Cardiac septum (tissue), 1 donor: ENCODE measurements at regions not wholly inside any gene's neighbourhood (a gene's known extent, or its start where the extent isn't known, plus 50 kb on each side); places are given as distances from the start of the nearest gene placed in this dataset.
"Not testable (repeated sequence)": the region's sequence is repeated elsewhere in the genome, so short reads cannot be mapped to it uniquely, and the experiment has no call there.

Experiments used
- DNase-seq: peaks from one replicate; pipeline ENCODE4 v3.0.0-alpha.2; 2020; ENCODE audit warnings: low spot score
- intact Hi-C: fragments of 100-400 bp; cut with DNase I; formaldehyde crosslinking; loops from one replicate; pipeline ENCODE4 v1.14.0; 2022
- donor health status: DM: no; HTN: no; CAD: no.

DNA sequence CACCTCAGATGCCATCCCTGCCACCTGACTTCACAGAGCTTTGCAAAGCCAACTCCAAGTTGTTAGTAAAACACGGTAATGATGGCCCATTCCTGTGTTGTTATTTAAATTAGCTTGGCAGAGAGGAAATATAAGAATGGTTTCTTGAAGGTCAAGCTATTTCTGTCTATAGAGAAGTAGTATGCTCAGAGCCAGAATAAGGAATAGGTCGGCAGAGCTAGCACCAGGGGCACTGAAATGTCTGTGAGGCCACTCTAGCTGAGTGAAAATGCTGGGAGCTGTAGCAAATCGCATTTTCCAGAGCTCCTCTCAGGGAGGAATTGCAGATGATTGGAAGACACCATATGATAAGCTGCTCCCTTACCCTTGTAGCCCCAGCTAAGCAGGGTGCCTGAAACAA lies 615.4 kb upstream of the NR3C2 start:
- intact Hi-C loops = no loop called here
- DNase-seq = no peak

- intact Hi-C loops = no loop called here
- DNase-seq = no peak
Observed at GRCh38 chr4:149056615-149057014, 614.4 kb upstream of the NR3C2 start.

GRCh38 chr4:149055624-149056023 lies 613.4 kb upstream of the NR3C2 start:
- intact Hi-C loops = no loop called here
- DNase-seq = no peak

GRCh38 chr4:149050840-149051239 lies 608.6 kb upstream of the NR3C2 start:
- intact Hi-C loops = no loop called here
- no peak for DNase-seq

DNA sequence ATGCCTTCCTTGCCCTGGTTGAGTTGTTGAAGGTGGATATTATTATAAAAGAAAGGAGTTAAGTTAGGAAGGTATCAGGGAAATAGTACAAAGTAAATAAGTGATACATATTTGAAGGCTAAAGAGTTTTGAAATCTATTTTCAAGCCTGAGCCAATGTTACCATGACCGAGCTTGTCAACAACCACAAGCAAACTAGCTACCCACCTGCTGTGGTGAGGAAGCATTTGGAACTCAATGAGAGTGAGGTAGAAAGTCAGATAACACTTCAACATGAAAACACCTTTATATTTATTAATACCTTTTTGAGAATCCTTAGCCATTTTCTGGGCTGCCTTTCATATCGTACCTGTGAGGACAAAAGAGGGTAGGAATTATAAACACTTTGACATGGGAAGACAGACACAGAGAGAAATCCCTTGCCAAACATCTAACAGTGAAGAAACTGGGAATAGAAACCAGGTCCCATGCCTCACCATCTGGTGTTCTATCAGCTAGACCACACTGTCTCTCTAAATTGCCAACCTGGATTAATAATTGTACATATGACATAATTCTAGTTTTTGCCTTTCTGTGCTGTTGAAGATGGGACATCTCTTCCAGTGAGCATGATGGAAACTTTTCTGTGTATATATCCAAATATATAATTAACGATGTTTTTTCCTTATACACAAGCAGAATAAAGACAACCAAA lies 606.4 kb upstream of the NR3C2 start:
- intact Hi-C loops = no loop called here
- no peak for DNase-seq

DNA sequence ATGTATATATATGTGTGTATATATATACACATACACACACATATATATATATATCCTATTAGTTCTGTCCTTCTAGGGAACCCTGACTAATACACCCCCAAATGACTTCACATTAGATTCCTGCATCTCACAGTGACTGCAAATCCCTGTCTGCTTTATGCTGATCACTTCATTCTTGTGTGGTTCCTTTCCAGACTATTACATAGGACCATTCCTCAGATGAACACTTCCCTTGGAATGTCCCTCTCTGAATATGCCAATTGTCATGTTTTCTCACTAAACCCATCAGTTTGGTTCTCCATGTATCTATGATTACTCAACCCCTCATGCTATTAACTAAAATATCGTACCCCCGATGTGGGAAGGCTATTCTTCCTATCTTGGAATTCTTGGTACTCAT lies 605.2 kb upstream of the NR3C2 start:
- no peak for DNase-seq
- intact Hi-C loops = no loop called here

- intact Hi-C loops = no loop called here
Observed at GRCh38 chr4:149045731-149046130, 603.5 kb upstream of the NR3C2 start.

DNA sequence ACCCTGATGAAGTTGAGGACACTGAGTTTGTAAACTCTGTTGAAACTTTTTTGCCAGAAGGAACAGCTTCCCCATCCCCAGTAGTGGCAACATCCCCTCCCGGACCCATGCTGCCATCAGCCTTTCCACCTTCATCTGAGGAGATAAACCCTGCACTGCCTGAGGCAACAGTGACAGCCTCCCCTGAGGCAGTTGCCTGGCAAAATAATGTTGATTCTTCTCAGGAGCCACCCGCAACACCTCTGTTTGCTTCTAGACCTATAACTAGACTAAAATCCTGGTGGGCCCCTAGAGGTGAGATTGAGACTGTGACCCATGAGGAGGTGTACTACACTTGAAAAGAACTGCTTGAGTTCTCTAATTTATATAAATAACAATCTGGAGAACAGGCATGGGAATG lies 597.6 kb upstream of the NR3C2 start:
- DNase-seq, intact Hi-C loops: not testable (repeated sequence)

More at GRCh38 chr4:149045731-149046130, 603.5 kb upstream of the NR3C2 start:
- no peak for DNase-seq

DNA sequence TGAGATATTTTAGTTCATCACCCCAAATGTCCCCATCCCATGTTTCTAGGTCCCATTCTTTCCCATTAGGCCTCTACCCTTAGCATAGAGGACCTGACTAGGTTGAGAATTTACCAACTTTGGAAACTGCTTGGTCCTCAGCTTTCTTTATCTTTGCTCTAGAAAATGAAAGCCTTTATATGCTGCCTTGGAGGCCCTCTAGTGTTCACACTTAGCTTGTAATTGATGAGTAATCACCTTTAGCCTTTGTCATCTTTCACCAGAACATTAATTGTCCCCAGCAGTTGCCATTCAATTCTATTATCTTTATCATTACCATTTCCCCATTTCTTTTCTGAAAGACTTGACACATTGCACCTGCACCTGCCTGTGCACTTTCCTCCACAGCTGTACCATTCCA lies 589.2 kb upstream of the NR3C2 start:
- intact Hi-C loops = no loop called here
- no peak for DNase-seq

DNA sequence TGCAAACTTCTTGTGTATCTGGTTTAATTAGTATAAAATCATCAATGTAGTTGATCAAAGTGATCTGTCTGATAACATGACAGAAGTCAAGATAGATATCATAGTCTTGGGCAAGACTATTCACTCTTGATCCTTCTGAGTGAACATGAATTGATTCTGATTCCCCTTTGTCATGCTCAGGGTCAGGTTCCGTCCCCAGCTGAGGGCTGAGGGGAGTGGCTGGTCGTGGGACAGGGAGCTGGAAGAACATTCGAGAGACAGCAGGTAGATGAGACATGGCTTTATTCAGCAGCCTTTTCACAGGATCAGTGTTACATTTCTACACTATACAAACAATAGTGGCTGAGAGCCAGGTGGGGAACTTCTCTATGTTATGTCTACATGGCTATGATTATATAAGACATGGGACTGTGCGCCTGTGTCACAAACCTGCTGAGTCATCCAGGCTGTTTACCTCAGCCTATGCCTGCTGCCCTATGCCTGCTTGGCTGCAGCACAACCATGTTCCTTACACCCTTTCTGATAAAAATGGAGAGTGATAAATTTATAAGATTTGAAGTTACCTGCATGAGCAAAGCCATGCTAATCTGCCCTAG lies 586.9 kb upstream of the NR3C2 start:
- intact Hi-C loops = no loop called here
- DNase-seq = no peak

GRCh38 chr4:149026696-149027095 lies 584.5 kb upstream of the NR3C2 start:
- intact Hi-C loops = no loop called here
- no peak for DNase-seq

- no peak for DNase-seq
- intact Hi-C loops = no loop called here
Observed at GRCh38 chr4:149017002-149017734, 575.0 kb upstream of the NR3C2 start.

DNA sequence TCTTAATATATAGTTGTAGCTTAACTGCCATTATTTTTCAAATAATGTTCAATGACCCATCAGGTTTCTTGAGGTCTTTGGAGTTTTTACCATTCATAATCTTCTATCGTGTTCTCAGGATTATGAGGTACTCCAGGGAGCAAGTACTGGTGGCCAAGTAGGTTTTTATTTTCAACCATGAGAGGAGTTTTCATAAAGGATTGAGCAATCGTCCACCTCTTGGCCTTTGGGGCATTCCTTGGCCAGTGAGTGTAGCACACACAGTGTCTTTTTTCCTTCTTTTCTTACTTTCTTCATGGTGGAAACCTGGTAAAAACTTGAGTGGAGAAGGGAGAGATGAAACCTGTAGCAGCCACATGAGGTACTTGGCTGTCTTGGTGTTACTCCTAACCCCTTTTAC lies 567.0 kb upstream of the NR3C2 start:
- no peak for DNase-seq
- intact Hi-C loops = no loop called here

DNA sequence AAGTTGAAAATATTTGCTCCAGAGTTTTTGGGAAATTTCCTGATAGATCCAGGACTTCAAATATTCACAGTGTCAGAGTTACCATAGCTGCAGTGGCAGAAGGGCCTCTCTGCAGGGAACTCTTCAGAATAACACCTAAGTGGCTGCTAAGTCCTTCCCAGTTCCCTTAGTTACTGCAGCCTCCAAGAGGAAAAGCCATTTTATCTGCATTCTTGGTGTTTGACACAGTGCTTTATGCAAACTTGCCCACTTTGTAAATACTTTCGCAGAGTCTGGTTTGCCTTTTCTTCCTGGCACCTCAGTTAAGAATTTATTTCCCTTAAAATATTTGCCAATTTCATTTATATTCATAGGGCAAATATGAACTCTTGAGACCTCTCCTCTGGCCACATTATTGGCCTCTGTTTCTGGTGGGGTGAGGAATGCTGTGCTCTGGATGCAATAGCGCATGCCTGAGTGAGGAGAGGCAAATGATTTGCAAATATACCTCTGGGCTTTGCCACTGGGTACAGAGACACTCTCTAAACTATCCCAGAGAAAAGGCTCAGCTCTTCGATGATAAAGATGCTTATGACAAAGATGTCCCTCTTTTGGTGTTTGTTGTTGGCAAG lies 566.3 kb upstream of the NR3C2 start:
- intact Hi-C loops = no loop called here

DNA sequence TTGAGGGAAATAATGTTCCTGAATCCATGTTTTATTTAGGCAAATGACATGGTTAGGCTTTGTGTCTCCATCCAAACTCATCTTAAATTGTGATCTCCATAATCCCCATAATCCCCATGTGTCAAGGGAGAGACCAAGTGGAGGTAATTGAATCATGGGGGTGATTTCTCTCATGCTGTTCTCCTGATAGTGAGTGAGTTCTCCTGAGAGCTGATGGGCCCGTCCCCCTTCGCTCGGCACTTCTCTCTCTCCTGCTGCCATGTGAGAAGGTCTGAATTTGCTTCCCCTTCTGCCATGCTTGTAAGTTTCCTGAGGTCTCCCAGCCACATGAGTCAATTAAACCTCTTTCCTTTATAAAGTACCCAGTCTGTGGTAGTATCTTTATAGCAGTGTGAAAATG lies 563.0 kb upstream of the NR3C2 start:
- intact Hi-C loops = no loop called here
- no peak for DNase-seq

More for the DNA sequence above, 566.3 kb upstream of the NR3C2 start:
- DNase-seq = no peak

DNA sequence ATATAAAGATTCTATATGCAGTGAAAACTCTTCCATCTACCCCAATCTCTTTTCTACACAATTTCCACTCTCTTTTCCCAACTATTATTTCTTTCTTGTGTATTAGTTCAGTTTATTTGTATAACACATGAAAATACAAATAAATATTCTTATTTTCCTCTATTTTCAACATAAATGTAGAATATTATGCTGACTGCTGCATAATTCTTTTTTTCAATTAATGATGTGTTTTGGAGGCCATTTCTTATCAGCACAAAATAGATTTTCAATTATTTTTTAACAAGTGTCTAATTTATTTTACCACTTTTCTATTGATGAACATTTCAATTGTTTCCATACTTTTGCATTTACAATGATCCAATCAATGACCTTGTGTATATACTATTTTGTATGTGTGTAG lies 557.7 kb upstream of the NR3C2 start:
- intact Hi-C loops = no loop called here
- DNase-seq = no peak

DNA sequence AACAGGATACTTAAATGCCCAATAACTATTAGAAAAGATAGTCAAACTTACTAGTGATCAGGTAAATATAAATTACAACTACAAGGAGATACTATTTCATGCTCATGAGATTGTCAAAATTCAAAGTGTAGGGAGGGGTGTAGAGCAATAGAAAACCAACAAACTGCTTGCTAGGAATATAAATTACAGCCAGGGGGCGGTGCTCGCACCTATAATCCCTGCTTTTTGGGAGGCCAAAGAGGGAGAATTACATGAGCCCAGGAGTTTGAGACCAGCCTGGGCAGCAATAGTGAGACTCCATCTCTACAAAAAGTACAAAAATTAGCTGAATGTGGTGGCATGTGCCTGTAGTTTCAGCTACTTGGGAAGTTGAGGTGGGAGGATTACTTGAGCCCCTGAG lies 556.5 kb upstream of the NR3C2 start:
- no peak for DNase-seq
- intact Hi-C loops = no loop called here

DNA sequence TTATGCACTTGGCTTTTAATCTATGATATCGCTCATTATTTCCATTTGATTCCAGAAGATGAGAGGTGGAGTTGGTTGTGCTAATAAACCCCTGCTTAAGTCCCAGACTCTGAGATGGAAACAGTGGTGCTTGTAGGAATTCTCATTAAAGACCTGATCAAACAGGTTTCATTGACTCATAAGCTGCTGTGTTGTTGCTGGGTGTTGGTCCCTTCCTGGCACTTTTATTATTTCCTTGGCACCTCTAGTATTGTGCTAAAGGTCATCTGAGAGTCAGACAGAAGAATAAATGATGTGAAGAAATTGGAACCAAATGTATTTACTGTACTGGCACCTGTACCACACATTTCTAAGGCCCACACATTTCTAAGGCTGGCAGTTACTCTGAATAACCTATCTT lies 544.7 kb upstream of the NR3C2 start:
- intact Hi-C loops = no loop called here
- no peak for DNase-seq

GRCh38 chr4:148984951-148985350 lies 542.7 kb upstream of the NR3C2 start:
- DNase-seq = no peak
- intact Hi-C loops = no loop called here

GRCh38 chr4:148982200-148982599 lies 540.0 kb upstream of the NR3C2 start:
- DNase-seq = no peak
- intact Hi-C loops = no loop called here
